ENCODE measurements at regions not wholly inside any gene's neighbourhood (a gene's known extent, or its start where the extent isn't known, plus 50 kb on each side); places are given as distances from the start of the nearest gene placed in this dataset.
"Not testable (repeated sequence)": the region's sequence is repeated elsewhere in the genome, so short reads cannot be mapped to it uniquely, and the experiment has no call there.

- TF ChIP-seq, protein P1, sequence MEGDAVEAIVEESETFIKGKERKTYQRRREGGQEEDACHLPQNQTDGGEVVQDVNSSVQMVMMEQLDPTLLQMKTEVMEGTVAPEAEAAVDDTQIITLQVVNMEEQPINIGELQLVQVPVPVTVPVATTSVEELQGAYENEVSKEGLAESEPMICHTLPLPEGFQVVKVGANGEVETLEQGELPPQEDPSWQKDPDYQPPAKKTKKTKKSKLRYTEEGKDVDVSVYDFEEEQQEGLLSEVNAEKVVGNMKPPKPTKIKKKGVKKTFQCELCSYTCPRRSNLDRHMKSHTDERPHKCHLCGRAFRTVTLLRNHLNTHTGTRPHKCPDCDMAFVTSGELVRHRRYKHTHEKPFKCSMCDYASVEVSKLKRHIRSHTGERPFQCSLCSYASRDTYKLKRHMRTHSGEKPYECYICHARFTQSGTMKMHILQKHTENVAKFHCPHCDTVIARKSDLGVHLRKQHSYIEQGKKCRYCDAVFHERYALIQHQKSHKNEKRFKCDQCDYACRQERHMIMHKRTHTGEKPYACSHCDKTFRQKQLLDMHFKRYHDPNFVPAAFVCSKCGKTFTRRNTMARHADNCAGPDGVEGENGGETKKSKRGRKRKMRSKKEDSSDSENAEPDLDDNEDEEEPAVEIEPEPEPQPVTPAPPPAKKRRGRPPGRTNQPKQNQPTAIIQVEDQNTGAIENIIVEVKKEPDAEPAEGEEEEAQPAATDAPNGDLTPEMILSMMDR (IDR thresholded peaks at IDR 0.05): no peak
- TF ChIP-seq EP300 (IDR thresholded peaks at IDR 0.05) (no peak), POLR2AphosphoS5 (IDR thresholded peaks at IDR 0.05) (no peak), POLR2A (IDR thresholded peaks at IDR 0.05) (no peak)
- WGBS: 84% methylated on average over 7 of the region's 7 CpGs
Measured at GRCh38 chr3:150127011-150127490, 156.4 kb upstream of the PFN2 start.

DNA sequence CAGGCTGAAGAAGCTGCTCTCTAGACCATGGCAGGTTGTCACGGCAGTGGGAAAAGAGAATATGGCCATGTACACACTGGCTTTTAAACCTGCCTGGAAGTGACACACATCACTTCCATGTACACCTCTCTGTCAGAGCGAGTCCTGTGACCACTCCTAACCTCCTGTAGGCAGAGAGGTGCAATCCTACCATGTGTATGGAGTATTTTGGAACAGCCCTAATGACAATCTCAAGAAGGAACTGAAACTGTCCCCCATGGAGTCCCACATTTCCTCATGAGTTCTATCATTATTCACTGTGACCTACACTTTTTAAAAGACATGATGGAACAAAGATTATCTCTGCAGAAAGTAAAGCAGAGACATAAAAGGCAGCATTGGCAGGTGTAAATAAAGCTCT is 153.4 kb upstream of the PFN2 start:
- H3K27me3 ChIP-seq: peaks cover 4% of the 10 kb centered on the region
- H3K4me1 ChIP-seq: no peaks in the 10 kb centered on the region
- H3K36me3 ChIP-seq: no peaks in the 10 kb centered on the region
- no peak for DNase-seq (ENCODE audit: low spot score in 2 of 2)
- TF ChIP-seq POLR2A (IDR thresholded peaks at IDR 0.05) (no peak), POLR2AphosphoS5 (IDR thresholded peaks at IDR 0.05) (no peak), EP300 (IDR thresholded peaks at IDR 0.05) (no peak)
- TF ChIP-seq, protein P1 (IDR thresholded peaks at IDR 0.05): no peak
- H3K4me3 ChIP-seq: no peak overlapping the region
- H3K9me3 ChIP-seq: no peaks in the 10 kb centered on the region
- WGBS: 76% methylated on average over 2 of the region's 2 CpGs
- no peak overlapping the region for H3K27ac ChIP-seq

More at GRCh38 chr3:150127011-150127490, 156.4 kb upstream of the PFN2 start:
- DNase-seq (ENCODE audit: low spot score in 2 of 2): no peak
- Histone ChIP-seq H3K27me3 (no peaks in the 10 kb centered on the region), H3K27ac (no peak overlapping the region), H3K4me1 (no peaks in the 10 kb centered on the region), H3K9me3 (no peaks in the 10 kb centered on the region), H3K4me3 (no peak overlapping the region), H3K36me3 (no peaks in the 10 kb centered on the region)

GRCh38 chr3:150123249-150123648 is 152.6 kb upstream of the PFN2 start:
- H3K9me3 ChIP-seq; H3K27ac ChIP-seq; H3K4me3 ChIP-seq; H3K4me1 ChIP-seq; H3K27me3 ChIP-seq; H3K36me3 ChIP-seq; DNase-seq (ENCODE audit: low spot score in 2 of 2): not testable (repeated sequence)
- WGBS: 55% methylated on average over 2 of the region's 2 CpGs

DNA sequence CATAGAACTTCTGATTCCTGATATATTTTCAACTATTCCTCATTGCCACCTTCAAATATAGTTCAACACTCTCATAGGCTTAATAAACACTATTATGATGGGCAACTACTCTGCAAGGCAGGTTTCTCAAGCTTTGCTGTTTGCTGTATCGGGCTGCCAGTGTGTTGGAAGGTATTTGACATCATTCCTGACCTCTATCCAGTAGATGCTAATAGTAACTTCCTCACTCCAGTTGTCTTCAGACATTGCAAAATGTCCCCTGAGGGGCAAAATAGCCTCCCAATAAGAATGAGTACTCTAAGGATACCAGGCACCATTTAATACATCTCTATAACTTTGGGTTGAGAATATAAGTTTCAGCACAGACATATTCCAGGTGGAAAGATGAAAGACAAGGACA is 147.5 kb upstream of the PFN2 start:
- peaks cover 4% of the 10 kb centered on the region for H3K27me3 ChIP-seq
- no peak overlapping the region for H3K27ac ChIP-seq
- TF ChIP-seq POLR2A (IDR thresholded peaks at IDR 0.05) (no peak), EP300 (IDR thresholded peaks at IDR 0.05) (no peak), POLR2AphosphoS5 (IDR thresholded peaks at IDR 0.05) (no peak)
- TF ChIP-seq, protein P1 (IDR thresholded peaks at IDR 0.05): no peak
- 80% methylated on average over 1 of the region's 1 CpG for WGBS
- no peaks in the 10 kb centered on the region for H3K4me1 ChIP-seq
- no peaks in the 10 kb centered on the region for H3K9me3 ChIP-seq
- DNase-seq (ENCODE audit: low spot score in 2 of 2): no peak
- no peaks in the 10 kb centered on the region for H3K36me3 ChIP-seq
- no peak overlapping the region for H3K4me3 ChIP-seq

DNA sequence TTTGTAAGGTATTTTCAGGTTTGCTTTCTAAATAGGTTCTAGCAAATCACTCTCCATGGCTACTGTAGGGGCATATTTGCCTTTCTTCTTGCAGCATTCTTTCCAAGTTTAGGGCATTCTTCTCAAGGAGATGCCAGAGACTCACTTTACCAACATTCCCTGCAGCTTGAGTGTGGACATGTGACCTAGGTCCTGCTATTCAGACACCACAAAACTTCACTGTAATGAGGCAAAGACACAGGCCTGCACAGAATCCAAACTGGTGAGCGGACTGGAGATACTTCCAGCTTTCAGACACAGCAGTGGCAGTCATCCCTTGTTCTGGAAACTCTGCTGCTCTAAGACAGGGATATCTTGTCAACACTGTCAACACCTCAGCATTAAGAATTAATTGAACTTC is 146.4 kb upstream of the PFN2 start:
- no peak for DNase-seq (ENCODE audit: low spot score in 2 of 2)
- TF ChIP-seq, protein P1 (IDR thresholded peaks at IDR 0.05): no peak
- TF ChIP-seq POLR2A (IDR thresholded peaks at IDR 0.05): no peak
- TF ChIP-seq POLR2AphosphoS5 (IDR thresholded peaks at IDR 0.05): no peak
- TF ChIP-seq EP300 (IDR thresholded peaks at IDR 0.05): no peak

DNA sequence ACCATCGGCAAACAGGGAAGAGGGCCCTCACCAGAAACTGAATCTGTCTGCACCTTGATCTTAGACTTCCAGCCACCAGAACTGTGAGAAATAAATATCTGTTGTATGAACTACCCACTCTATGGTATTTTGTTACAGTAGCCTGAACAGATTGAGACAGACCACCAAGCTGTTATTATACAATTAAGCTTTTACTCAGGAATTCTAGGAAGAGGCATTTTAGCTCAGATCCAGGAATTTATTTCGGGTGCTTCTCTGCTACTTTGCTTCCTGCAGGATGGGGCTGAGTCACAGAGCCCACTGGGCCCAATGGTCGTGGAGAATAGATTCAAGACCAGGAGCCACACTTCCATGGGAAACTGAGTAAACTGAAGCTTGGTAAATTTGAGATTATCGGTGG is 145.5 kb upstream of the PFN2 start:
- WGBS: 81% methylated on average over 4 of the region's 4 CpGs
- Histone ChIP-seq H3K9me3 (no peaks in the 10 kb centered on the region), H3K27ac (no peak overlapping the region), H3K4me1 (no peaks in the 10 kb centered on the region), H3K36me3 (no peaks in the 10 kb centered on the region), H3K27me3 (peaks cover 4% of the 10 kb centered on the region), H3K4me3 (no peak overlapping the region)
- DNase-seq (ENCODE audit: low spot score in 2 of 2): no peak
- TF ChIP-seq POLR2A (IDR thresholded peaks at IDR 0.05) (no peak), POLR2AphosphoS5 (IDR thresholded peaks at IDR 0.05) (no peak), EP300 (IDR thresholded peaks at IDR 0.05) (no peak)
- TF ChIP-seq, protein P1 (IDR thresholded peaks at IDR 0.05): no peak

More for the DNA sequence above, 146.4 kb upstream of the PFN2 start:
- Histone ChIP-seq H3K27ac (no peak overlapping the region), H3K4me3 (no peak overlapping the region), H3K4me1 (no peaks in the 10 kb centered on the region), H3K36me3 (no peaks in the 10 kb centered on the region), H3K27me3 (peaks cover 4% of the 10 kb centered on the region), H3K9me3 (no peaks in the 10 kb centered on the region)
- WGBS: 90% methylated on average over 1 of the region's 1 CpG
